H54 (cell line): ENCODE measurements at regions not wholly inside any gene's neighbourhood (a gene's known extent, or its start where the extent isn't known, plus 50 kb on each side); places are given as distances from the start of the nearest gene placed in this dataset.
"Not testable (repeated sequence)": the region's sequence is repeated elsewhere in the genome, so short reads cannot be mapped to it uniquely, and the experiment has no call there.

Experiments used
- DNase-seq: peaks from one replicate; pipeline ENCODE4 v3.0.0; 2011; ENCODE audit warnings: low spot score, mixed read lengths; ENCODE audit not compliant: insufficient read length
- FAIRE-seq: peaks from 3 replicates; lab custom pipeline; 2011; peaks lifted over from hg19 to GRCh38; lab: Jason Lieb, UNC

GRCh38 chr1:85520826-85521820 lies 56.2 kb upstream of the DDAH1 start:
- not testable (repeated sequence) for DNase-seq

GRCh38 chr1:85522458-85522857 lies 57.5 kb upstream of the DDAH1 start:
- not testable (repeated sequence) for FAIRE-seq, DNase-seq

More at GRCh38 chr1:85520826-85521820, 56.2 kb upstream of the DDAH1 start:
- FAIRE-seq, result peak; percentile 95

GRCh38 chr1:85523061-85523460 lies 57.5 kb upstream of the CCN1 start:
- not testable (repeated sequence) for FAIRE-seq, DNase-seq

GRCh38 chr1:85524281-85524886 lies 56.2 kb upstream of the CCN1 start:
- not testable (repeated sequence) for FAIRE-seq, DNase-seq

- not testable (repeated sequence) for FAIRE-seq, DNase-seq
Measured at GRCh38 chr1:85525591-85525991, 55.0 kb upstream of the CCN1 start.

- DNase-seq, FAIRE-seq: not testable (repeated sequence)
Measured at GRCh38 chr1:85526216-85526615, 54.3 kb upstream of the CCN1 start.

GRCh38 chr1:85527145-85527544 lies 53.4 kb upstream of the CCN1 start:
- not testable (repeated sequence) for DNase-seq
- FAIRE-seq, result peak; percentile 93
